A673 (cell line): ENCODE measurements at regions not wholly inside any gene's neighbourhood (a gene's known extent, or its start where the extent isn't known, plus 50 kb on each side); places are given as distances from the start of the nearest gene placed in this dataset.

ENCODE experiments used
- CTCF ChIP-seq: fragments of 300-800, 200-600 bp; sonication (generic); conservative IDR thresholded peaks from 2 replicates; pipeline ENCODE4 v1.5.1; 2017; ENCODE audit warnings: low read depth, mild to moderate bottlenecking, antibody characterized with exemption, low read length, moderate library complexity, mixed read lengths
- EZH2 ChIP-seq: fragments of 200-600 bp; sonication (generic); IDR thresholded peaks from 2 replicates; pipeline ENCODE4 v1.6.1; 2017; ENCODE audit warnings: borderline replicate concordance, low read depth, mild to moderate bottlenecking, mixed read lengths, antibody characterized with exemption, low read length; ENCODE audit not compliant: poor library complexity, severe bottlenecking

- TF ChIP-seq CTCF (no peak), EZH2 (no peak)
These were observed 296.1 kb downstream of the TRIML1 start for GRCh38 chr4:188435381-188435780.
